H1 (cell line): ENCODE measurements at regions not wholly inside any gene's neighbourhood (a gene's known extent, or its start where the extent isn't known, plus 50 kb on each side); places are given as distances from the start of the nearest gene placed in this dataset.

Experiments
- CTCF ChIA-PET: fragments of 300-600 bp; sonication (Branson Sonifier 250); formaldehyde crosslinking; loops from one replicate; lab custom pipeline; 2021; ENCODE audit not compliant: partially characterized antibody; lab: Charles Lee
- POLR2A ChIA-PET: fragments of 300-600 bp; sonication (Branson Sonifier 250); formaldehyde crosslinking; loops from one replicate; lab custom pipeline; 2021; ENCODE audit warnings: inconsistent platforms; ENCODE audit not compliant: partially characterized antibody; lab: Charles Lee
- DNase-seq, 2 experiments: peaks; one replicate each; pipeline versions ENCODE4 v3.0.0 to v3.0.0-alpha.2; 2010 to 2022; ENCODE audit warnings: low spot score in 2 of 2, low read depth in 1 of 2, mixed read lengths in 1 of 2
- FAIRE-seq: peaks from 2 replicates; lab custom pipeline; 2011; peaks lifted over from hg19 to GRCh38; lab: Jason Lieb, UNC
- H2AFZ ChIP-seq: 2 replicates; pipeline ENCODE4 v1.8.1; 2012; ENCODE audit warnings: low read length, inconsistent platforms
- H2AK5ac ChIP-seq: 2 replicates; pipeline ENCODE4 v1.6.1; 2013; ENCODE audit warnings: low read depth, low read length
- H2BK120ac ChIP-seq: replicated peaks from 2 replicates; pipeline ENCODE3; 2013; ENCODE audit warnings: low read depth, low read length, inconsistent platforms
- H2BK12ac ChIP-seq: 2 replicates; pipeline ENCODE4 v1.6.1; 2013; ENCODE audit warnings: low read depth, low read length
- H2BK15ac ChIP-seq: 2 replicates; pipeline ENCODE4 v1.6.1; 2013; ENCODE audit warnings: low read length
- H2BK20ac ChIP-seq: 2 replicates; pipeline ENCODE4 v1.6.1; 2013; ENCODE audit warnings: low read length
- H2BK5ac ChIP-seq: 2 replicates; pipeline ENCODE4 v1.6.1; 2013; ENCODE audit warnings: low read depth, low read length
- H3K14ac ChIP-seq: 2 replicates; pipeline ENCODE4 v1.6.1; 2013; ENCODE audit warnings: inconsistent platforms; ENCODE audit not compliant: insufficient read length
- H3K18ac ChIP-seq: 2 replicates; pipeline ENCODE4 v1.6.1; 2013; ENCODE audit warnings: low read length; ENCODE audit errors: extremely low read depth
- H3K23ac ChIP-seq: 2 replicates; pipeline ENCODE4 v1.6.1; 2013; ENCODE audit warnings: inconsistent platforms; ENCODE audit not compliant: insufficient read length
- H3K23me2 ChIP-seq: 2 replicates; pipeline ENCODE4 v1.6.1; 2013; ENCODE audit warnings: low read depth, low read length
- H3K27ac ChIP-seq: 2 replicates; pipeline ENCODE4 v1.6.1; 2011; ENCODE audit warnings: low read depth, low read length, inconsistent platforms
- H3K27me3 ChIP-seq, 4 experiments: replicated peaks in 1 of 4; 1 replicate in 1 of 4; 2 replicates in 3 of 4; pipeline versions ENCODE4 v1.6.1 to v1.8.1; 2011 to 2013; ENCODE audit warnings: low read length in 3 of 4, mild to moderate bottlenecking in 3 of 4, inconsistent platforms in 2 of 4, mixed read lengths in 2 of 4, moderate library complexity in 1 of 4; ENCODE audit not compliant: control insufficient read depth in 3 of 4, insufficient read depth in 3 of 4; ENCODE audit errors: extremely low read depth in 1 of 4
- H3K36me3 ChIP-seq, 4 experiments: 2 replicates each; pipeline versions ENCODE4 v1.6.1 to v1.8.1; 2011 to 2013; ENCODE audit warnings: mild to moderate bottlenecking in 4 of 4, low read length in 3 of 4, moderate library complexity in 2 of 4, control low read depth in 1 of 4, inconsistent platforms in 1 of 4; ENCODE audit not compliant: insufficient read depth in 4 of 4, control insufficient read depth in 2 of 4
- H3K4ac ChIP-seq: replicated peaks from 2 replicates; pipeline ENCODE3; 2013; ENCODE audit warnings: low read length, low read depth, mixed read lengths, inconsistent platforms; ENCODE audit not compliant: insufficient read length
- H3K4me1 ChIP-seq, 4 experiments: replicated peaks in 1 of 4; 1 replicate in 1 of 4; 2 replicates in 3 of 4; pipeline versions ENCODE4 v1.6.1 to v1.8.1; 2011 to 2013; ENCODE audit warnings: low read length in 3 of 4, inconsistent platforms in 2 of 4, mixed read lengths in 1 of 4; ENCODE audit not compliant: insufficient read depth in 4 of 4, control insufficient read depth in 3 of 4
- H3K4me2 ChIP-seq, 2 experiments: 2 replicates each; pipeline versions ENCODE4 v1.6.1 to v1.8.1; 2011 to 2013; ENCODE audit warnings: low read depth in 2 of 2, low read length in 2 of 2, control low read depth in 1 of 2, inconsistent platforms in 1 of 2, mild to moderate bottlenecking in 1 of 2; ENCODE audit not compliant: insufficient read depth in 1 of 2
- H3K4me3 ChIP-seq, 4 experiments: fragments of 200-600, 300-600 bp in 1 of 4; sonication (generic), shearing (Covaris generic), sonication (Bioruptor Twin) in 1 of 4; 2 replicates each; pipeline versions ENCODE4 v1.5.1 to v1.8.1; 2011 to 2016; ENCODE audit warnings: low read length in 4 of 4, low read depth in 3 of 4, control low read depth in 2 of 4, inconsistent platforms in 2 of 4, mild to moderate bottlenecking in 2 of 4, mixed read lengths in 1 of 4, moderate library complexity in 1 of 4; ENCODE audit not compliant: insufficient read depth in 2 of 4; ENCODE audit errors: extremely low read depth in 1 of 4
- H3K56ac ChIP-seq: replicated peaks from 2 replicates; pipeline ENCODE3; 2013; ENCODE audit warnings: low read depth, mild to moderate bottlenecking, mixed read lengths, low read length, inconsistent platforms; ENCODE audit not compliant: insufficient read length
- H3K79me1 ChIP-seq: 2 replicates; pipeline ENCODE4 v1.6.1; 2013; ENCODE audit warnings: low read depth, low read length, control low read depth
- H3K79me2 ChIP-seq, 2 experiments: 2 replicates each; pipeline versions ENCODE4 v1.6.1 to v1.8.1; 2012 to 2013; ENCODE audit warnings: low read length in 2 of 2, mild to moderate bottlenecking in 2 of 2, inconsistent platforms in 1 of 2; ENCODE audit not compliant: insufficient read depth in 2 of 2, control insufficient read depth in 1 of 2
- H3K9ac ChIP-seq, 4 experiments: replicated peaks in 1 of 4; 1 replicate in 1 of 4; 2 replicates in 3 of 4; pipeline versions ENCODE4 v1.6.1 to v1.8.1; 2011 to 2013; ENCODE audit warnings: low read depth in 3 of 4, low read length in 3 of 4, control low read depth in 2 of 4, mild to moderate bottlenecking in 2 of 4, moderate library complexity in 2 of 4, inconsistent platforms in 1 of 4; ENCODE audit errors: extremely low read depth in 1 of 4
- H3K9me3 ChIP-seq, 2 experiments: 2 replicates each; pipeline versions ENCODE4 v1.6.1 to v1.8.1; 2012 to 2013; ENCODE audit warnings: mild to moderate bottlenecking in 2 of 2, moderate library complexity in 2 of 2, control low read depth in 1 of 2, inconsistent platforms in 1 of 2, low read depth in 1 of 2, low read length in 1 of 2, mixed read lengths in 1 of 2; ENCODE audit not compliant: insufficient read depth in 2 of 2
- H4K20me1 ChIP-seq, 2 experiments: replicated peaks in 1 of 2; 2 replicates each; pipeline versions ENCODE3 to v1.8.1; 2011 to 2013; ENCODE audit warnings: inconsistent platforms in 2 of 2, low read length in 2 of 2, mild to moderate bottlenecking in 1 of 2; ENCODE audit not compliant: insufficient read depth in 2 of 2, control insufficient read depth in 1 of 2
- H4K5ac ChIP-seq: 2 replicates; pipeline ENCODE4 v1.6.1; 2013; ENCODE audit warnings: low read length, low read depth, mixed read lengths, inconsistent platforms; ENCODE audit not compliant: insufficient read length
- H4K8ac ChIP-seq: 2 replicates; pipeline ENCODE4 v1.8.0; 2013; ENCODE audit warnings: mild to moderate bottlenecking, moderate library complexity, low read length, inconsistent platforms; ENCODE audit not compliant: insufficient read depth; ENCODE audit errors: extremely low read depth
- H4K91ac ChIP-seq: replicated peaks from 2 replicates; pipeline ENCODE3; 2013; ENCODE audit warnings: low read length, mixed read lengths, inconsistent platforms; ENCODE audit not compliant: insufficient read length
- BCL11A ChIP-seq, 2 experiments: IDR thresholded peaks; one replicate each; pipeline ENCODE4 v1.6.1; 2011; ENCODE audit warnings: low read depth in 2 of 2, low read length in 2 of 2, mild to moderate bottlenecking in 2 of 2
- BRCA1 ChIP-seq: IDR thresholded peaks from 2 replicates; pipeline ENCODE4 v1.6.1; 2012; ENCODE audit warnings: low read depth, low read length, improper control_type of control experiment
- CBX5 ChIP-seq: fragments of 300-800, 300-1000 bp; sonication (generic); IDR thresholded peaks from 2 replicates; pipeline ENCODE4 v1.7.1; 2016; ENCODE audit warnings: antibody characterized with exemption, low read length, low read depth
- RBBP5 ChIP-seq: IDR thresholded peaks from 2 replicates; pipeline ENCODE4 v1.7.1; 2012; ENCODE audit warnings: low read depth, mild to moderate bottlenecking, inconsistent platforms, low read length, moderate library complexity, borderline replicate concordance
- TEAD4 ChIP-seq: IDR thresholded peaks from 2 replicates; pipeline ENCODE4 v1.6.1; 2012; ENCODE audit warnings: low read depth, low read length, inconsistent platforms, mixed read lengths
- WGBS, 2 experiments: shearing (Covaris generic) in 1 of 2; methylation state at CpG; one replicate each; pipeline versions ENCODE4 v1.1.6 to v1.1.7; 2013 to 2015; ENCODE audit warnings: low lambda C conversion rate in 2 of 2, mixed read lengths in 2 of 2, inconsistent platforms in 1 of 2, low coverage in 1 of 2, missing lambda C conversion rate in 1 of 2; ENCODE audit not compliant: insufficient replicate concordance in 2 of 2, insufficient coverage in 1 of 2, insufficient read length in 1 of 2; ENCODE audit errors: extremely low coverage in 1 of 2, missing lambda C conversion rate in 1 of 2; 5-methylcytosine and 5-hydroxymethylcytosine counted together

DNA sequence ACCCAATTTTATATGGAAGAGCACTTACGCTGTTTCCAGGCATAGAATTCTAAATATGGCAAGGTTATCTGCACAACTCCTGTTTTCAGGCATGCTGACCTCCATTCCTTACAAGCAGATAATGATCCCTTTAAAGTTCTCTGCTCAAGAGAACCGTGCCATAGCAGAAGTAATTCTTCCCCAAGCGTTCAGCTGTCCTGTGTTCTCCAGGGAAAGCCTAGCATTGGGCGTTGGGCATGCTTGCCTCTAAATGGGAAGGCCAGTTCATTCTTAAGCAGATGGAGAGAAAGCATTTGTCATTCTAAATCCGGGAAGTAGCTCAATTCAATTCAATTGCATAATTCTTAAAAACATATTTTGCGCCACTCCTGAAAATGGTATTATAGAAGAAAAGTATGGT is 55.7 kb upstream of the EML4 start:
- Histone ChIP-seq H3K4me2 (no peak overlapping the region), H3K23me2 (no peaks in the 10 kb centered on the region), H4K5ac (no peak overlapping the region), H2BK120ac (no peak overlapping the region), H3K56ac (no peak overlapping the region), H3K4ac (no peak overlapping the region), H2BK15ac (no peak overlapping the region), H2AFZ (no peak overlapping the region), H3K79me2 (no peaks in the 10 kb centered on the region), H3K79me1 (no peaks in the 10 kb centered on the region), H3K27me3 (peaks cover 0 to 2% (median 0%) of the 10 kb centered on the region in 4 experiments; a peak in 2 of 7 replicates), H3K23ac (no peak overlapping the region), H4K91ac (no peak overlapping the region), H3K9ac (no peak overlapping the region), H3K9me3 (no peaks in the 10 kb centered on the region), H3K18ac (no peak overlapping the region), H3K14ac (no peak overlapping the region), H2BK20ac (no peak overlapping the region), H3K4me1 (peaks cover 0 to 5% (median 4%) of the 10 kb centered on the region in 4 experiments; a peak in 3 of 7 replicates), H3K4me3 (no peak overlapping the region), H4K8ac (no peak overlapping the region; the same call in 1 of the 2 replicates), H3K27ac (no peak overlapping the region), H2AK5ac (no peak overlapping the region), H2BK12ac (no peak overlapping the region), H4K20me1 (no peaks in the 10 kb centered on the region), H2BK5ac (no peak overlapping the region), H3K36me3 (no peaks in the 10 kb centered on the region)
- CTCF ChIA-PET, result interaction anchor here (0.9 to 5.4 kb wide), 4 partner anchors 10 to 30 kb away, joined by 3 to 33 read pairs (median 4); no protein-coding TSS in a partner anchor
- no peak for FAIRE-seq
- 85% methylated on average over 6 of the region's 6 CpGs; no CpG with 5 or more reads in 1 of the 2 experiments for WGBS, 2 experiments
- no peak for DNase-seq
- POLR2A ChIA-PET, result interaction anchor here (0.8 kb wide), 1 partner anchor 9 kb away, joined by 4 read pairs; no protein-coding TSS in a partner anchor
- TF ChIP-seq BRCA1 (no peak), TEAD4 (no peak), CBX5 (no peak), BCL11A (IDR thresholded peaks at IDR 0.05; ENCODE audit: low read depth in 2 of 2, low read length in 2 of 2) (no peak), RBBP5 (no peak)
